Germinal center (tissue), 1 donor: ENCODE measurements at regions not wholly inside any gene's neighbourhood (a gene's known extent, or its start where the extent isn't known, plus 50 kb on each side); places are given as distances from the start of the nearest gene placed in this dataset.
"Not testable (repeated sequence)": the region's sequence is repeated elsewhere in the genome, so short reads cannot be mapped to it uniquely, and the experiment has no call there.

Source experiments
- DNase-seq: peaks from one replicate; pipeline ENCODE4 v3.0.0; 2012; ENCODE audit warnings: mixed read lengths, low spot score

DNA sequence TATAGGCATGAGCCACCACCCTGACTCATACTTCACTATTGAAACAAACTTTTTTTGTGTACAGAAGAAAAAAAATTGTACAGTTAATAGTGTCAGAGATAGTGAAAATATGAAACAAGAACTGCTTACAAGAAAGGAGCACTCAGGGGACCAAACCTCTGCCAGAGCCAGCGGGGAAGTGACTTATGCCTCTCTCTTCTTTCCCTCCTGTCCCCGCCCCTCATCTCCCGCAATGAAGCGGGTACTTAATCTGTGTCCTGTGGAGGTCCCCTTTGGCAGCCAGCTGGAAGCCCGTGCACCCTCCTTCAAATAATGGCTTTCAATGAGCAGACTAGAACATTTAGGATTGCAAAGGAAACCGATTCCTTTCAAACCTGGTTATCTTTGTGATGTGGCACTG, 51.5 kb downstream of the PPIAL4A start:
- DNase-seq, result not testable (repeated sequence)

DNA sequence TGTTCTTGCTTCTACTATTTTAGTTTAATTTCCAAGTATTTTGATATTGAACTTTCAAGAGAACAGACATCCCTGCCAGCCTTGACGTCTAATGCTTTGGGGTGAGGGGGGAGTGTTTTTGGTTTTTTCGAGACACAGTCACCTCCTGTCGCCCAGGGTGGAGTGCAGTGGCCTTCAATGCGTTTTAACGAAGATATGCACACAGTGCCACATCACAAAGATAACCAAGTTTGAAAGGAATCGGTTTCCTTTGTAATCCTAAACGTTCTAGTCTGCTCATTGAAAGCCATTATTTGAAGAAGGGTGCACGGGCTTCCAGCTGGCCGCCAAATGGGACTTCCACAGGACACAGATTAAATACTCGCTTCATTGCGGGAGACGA, 52.3 kb downstream of the PPIAL4A start:
- not testable (repeated sequence) for DNase-seq

DNA sequence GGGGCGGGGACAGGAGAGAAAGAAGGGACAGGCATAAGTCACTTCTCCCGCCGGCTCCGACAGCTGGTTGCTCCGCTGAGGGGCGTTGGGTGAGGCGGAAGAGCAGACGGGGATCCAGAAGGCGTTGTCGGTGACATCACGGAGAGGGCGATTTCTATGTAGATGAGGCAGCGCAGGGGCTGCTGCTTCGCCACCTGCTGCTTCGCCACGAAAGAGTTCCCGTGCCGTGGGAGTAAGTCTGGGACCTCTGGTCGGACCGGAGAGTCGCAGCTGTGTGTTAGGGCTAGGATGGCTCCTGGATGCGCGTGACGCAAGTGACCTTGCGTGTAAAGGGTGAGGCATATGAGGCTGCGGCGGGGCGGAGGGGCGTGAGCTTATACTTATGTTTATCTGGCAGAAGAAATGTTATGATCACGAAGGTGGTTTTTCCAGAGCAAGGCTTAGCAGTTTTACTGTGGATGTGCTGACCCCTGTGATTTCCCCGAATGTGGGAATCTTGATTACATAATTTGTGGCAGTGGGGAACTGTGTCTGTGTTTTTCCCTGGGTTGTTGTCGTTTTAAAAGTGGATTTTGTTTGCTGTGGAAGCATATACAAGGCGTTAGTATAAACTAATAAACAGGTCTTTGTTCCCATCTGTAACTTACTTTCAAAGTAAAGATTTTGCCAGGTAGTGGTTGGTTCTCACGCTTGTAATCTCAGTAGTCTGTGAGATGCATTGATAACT, 52.8 kb downstream of the PPIAL4A start:
- DNase-seq, result peak; percentile 19

DNA sequence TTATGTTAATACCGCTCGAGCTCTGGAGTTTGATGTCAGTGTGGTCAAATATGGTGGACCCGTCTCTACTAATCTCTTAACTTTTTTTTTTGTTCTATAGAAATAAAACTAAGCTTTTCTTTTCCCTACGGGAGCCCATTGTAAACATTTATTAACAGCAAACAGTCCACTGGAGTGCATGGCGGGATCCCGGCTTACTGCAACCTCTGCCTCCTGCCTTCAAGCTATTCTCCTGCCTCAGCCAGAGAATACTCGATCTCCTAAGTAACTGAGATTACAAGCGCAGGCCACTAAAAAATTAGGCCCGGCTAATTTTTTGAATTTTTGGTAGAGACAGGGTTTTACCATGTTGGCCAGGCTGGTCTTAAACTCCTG, 53.4 kb downstream of the PPIAL4A start:
- not testable (repeated sequence) for DNase-seq

DNA sequence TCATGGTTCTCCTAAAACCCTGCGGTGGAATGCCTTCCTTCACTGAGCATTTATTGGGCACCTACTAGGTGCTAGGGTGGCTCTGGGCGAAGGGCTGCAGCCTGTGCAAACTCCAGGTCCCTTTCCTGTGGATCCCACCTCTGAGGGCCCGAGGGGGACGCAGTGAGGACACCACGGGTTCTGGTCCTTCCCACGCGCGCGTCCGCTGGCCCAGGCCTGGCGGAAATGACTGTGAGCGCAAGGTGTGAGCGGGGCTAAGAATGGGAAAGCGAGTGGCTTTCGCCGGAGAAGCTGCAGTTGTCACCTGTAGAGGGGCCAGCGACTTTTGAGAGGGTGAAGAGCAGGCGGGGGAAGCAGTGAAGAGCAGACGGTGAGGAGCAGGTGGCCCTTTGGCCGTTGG, 55.1 kb downstream of the PPIAL4A start:
- not testable (repeated sequence) for DNase-seq

DNA sequence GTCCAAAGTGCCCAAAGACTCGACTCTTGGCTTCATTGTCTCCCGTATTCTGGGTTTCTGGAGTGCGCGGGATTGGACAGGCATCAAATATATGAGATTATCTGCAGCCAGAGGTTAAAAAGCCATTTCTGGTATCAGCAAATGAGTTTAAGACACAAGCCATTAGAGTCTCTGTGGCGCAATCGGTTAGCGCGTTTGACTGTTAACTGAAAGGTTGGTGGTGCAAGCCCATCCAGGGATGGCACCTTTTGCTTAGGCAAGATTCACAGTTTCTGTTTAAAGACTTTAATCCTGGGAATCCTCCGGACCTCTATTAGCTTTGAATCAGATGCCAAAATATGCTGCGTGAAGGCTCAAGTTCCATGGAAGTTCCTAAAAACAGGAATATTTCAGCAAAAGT, 55.6 kb downstream of the PPIAL4A start:
- DNase-seq, result not testable (repeated sequence)

DNA sequence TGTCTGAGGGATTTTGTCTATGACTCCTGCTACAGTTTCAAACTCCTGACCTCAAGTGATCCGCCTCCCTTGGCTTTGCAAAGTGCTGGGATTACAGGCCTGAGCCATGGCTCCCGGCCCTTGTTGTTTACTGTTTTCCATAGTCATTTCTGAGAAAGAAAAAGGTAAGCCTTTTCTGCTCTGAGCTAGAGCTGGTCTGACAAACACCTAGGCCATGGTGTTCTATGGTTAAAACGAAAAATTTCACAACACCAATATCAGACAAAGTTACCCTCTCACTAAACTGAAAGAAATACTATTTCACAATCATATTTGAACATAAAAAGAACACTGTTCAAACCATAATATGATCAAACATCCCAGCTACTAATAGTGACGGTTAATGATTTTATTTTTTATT, 57.5 kb downstream of the PPIAL4A start:
- not testable (repeated sequence) for DNase-seq

DNA sequence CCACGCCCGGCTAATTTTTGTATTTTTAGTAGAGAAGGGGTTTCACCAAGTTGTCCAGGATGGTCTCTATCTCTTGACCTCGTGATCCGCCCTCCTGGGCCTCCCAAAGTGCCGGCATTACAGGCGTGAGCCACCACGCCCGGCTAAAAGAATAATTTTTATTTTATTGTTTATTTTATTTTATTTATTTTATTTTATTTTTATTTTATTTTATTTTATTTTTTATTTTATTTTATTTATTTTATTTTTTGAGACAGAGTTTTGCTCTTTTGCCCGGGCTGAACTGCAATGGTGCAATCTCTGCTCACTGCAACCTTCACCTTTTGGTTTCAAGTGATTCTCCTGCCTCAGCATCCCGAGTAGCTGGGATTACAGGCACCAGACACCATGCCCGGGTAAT, 60.2 kb downstream of the PPIAL4A start:
- not testable (repeated sequence) for DNase-seq

DNA sequence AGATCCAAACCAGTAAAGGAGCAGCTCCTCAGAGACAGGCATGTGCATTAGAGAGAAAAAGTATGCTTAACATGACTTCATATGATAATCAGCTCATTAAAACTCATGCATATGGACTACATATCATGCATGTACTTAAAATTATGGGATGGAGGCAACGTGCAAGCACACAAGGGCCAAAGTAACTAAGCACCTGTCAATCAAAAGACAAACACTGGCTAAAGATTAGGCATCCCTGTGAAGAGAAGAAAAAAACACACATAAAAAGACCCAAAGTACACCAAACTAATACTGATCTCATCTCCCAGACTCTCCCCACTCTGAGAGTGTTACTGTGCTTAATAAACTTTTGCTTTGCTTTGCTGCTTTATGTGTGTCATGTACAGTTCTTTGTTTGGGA, 61.1 kb downstream of the PPIAL4A start:
- not testable (repeated sequence) for DNase-seq

DNA sequence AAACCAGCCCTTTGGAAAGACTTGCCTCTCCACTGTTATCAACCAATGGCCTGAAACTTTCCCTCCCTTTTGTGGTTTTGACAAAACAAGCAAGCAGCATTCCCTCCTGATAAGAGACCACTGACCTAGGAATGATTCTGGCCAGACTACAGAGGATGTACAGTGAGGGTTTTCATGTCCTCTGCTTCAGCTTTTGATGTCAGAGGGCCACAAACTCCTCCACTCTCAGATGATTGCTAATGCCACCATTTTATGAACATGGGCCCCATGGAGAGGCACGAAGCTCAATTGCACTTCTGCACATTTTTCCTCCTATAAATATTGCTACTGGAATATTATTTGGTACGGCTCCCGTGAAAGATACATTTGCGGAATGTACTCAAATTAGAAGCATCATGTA, 61.5 kb downstream of the PPIAL4A start:
- not testable (repeated sequence) for DNase-seq

DNA sequence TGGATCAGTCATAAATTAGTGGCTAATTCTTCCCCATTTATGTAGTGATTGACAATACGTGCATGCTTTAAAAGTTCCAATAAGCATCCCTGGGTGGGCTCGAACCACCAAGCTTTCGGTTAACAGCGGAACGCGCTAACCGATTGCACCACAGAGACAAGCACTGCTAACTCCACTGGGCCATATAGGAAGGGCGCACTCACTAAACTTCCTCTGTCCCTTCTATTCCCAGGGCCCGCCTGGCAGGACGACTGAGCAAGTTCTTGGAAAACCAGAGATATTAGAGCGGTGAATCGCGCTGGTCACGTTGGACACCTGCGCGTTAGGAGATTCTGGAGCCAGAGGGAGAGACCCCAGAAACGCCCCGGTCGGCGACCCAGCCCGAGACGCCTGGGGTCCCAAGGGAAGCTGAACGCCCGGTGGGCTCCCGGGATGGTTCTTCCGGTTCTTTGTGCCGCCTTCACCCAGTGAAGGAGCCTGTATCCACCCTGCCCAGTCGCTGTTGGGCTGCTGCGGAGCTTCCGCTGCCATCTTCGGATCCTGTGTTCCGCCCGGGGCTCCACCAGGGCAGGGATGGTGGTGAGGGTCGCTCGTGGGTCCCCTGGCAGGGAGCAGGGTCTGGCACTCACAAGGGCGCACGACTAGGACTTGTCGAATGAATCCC, 62.8 kb downstream of the PPIAL4A start:
- DNase-seq, result not testable (repeated sequence)

DNA sequence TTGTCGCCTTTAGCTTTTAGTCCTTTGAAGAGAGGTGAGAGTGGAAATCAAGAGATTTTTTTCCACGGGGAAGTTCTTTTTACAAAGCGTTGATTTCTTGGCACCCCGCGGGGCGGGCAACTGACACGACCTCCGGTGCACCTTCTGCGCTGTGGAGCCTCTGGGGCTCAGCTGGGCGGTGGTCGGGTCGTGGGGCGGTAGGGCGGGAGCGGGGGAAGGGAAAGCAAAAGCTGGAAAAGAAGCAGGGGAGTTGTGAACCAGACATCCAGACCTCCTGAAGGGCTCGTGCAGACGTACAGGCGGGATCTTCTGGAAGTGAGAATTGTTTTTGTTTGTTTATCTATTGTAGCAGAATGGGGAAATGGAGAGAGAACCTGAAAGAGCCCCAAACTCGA, 63.3 kb downstream of the PPIAL4A start:
- not testable (repeated sequence) for DNase-seq

DNA sequence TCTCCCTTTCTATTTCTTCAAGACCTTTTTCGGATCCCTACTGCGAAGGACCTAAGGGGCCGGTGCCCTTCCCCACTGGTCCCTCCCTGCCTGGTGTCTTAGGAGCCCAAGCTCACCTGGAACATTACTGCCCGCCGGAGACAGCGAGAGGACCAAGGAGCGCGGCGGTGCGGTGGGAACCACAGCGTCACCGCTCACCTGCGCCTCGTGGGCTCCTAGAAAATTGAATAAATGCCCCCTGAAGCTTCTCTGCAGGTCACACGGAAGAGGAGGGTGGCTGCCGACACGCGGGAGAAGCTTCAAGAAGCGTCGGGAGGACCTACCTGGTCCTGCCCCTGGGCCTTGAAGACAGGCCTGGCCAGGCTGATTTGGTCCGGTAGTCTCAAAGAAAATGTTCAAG, 65.2 kb downstream of the PPIAL4A start:
- no peak for DNase-seq

DNA sequence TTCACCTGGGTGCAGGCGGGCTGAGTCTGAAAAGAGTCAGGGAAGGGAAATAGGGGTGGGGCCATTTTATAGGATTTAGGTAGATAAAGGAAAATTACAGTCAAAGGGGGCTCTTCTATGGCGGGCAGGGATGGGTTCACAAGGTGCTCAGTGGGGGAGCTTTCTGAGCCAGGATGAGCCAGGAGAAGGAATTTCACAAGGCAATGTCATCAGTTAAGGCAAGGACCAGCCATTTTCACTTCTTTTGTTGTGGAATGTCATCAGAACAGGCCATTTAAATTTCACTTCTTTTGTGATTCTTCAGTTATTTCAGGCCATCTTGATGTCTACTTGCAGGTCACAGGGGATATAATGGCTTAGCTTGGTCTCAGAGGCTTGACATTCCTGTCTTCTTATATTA, 66.4 kb downstream of the PPIAL4A start:
- DNase-seq, result not testable (repeated sequence)

DNA sequence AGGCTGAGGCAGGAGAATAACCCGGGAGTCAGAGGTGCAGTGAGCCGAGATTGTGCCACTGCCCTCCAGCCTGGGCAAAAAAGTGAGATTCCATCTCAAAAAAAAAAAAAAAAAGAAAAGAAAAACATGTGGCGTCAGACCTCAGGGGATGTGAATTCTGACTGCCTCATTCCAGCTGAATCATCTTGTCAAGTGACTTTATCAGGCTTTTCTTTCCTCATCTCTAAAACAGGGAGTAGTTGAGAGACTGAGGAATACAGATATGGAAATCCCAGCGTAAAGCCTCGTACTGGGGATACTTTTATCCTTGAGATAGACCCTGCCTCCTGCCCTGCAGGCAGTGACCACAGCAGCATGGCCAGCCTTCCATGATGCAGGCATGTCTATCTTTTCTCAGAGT, 76.4 kb downstream of the PPIAL4A start:
- not testable (repeated sequence) for DNase-seq

DNA sequence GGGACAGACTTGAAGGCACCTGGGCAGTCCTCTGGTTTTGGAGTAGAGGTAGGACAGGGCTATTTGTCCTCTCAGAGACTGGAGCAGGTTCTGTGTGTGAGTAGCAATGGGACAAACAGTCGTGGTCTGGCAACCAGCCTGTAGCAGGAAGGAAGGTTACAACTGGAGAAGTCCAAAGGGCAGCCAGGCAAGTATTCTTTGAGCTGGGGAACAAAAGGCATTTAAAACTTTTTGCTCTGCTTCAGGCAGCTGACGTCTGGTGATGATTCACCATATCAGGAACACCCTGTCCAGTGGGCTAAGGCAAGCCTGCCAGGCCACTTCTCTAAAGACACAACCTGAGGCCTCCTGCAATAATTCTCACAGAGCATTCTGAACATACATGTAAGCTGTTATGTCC, 83.3 kb downstream of the PPIAL4A start:
- not testable (repeated sequence) for DNase-seq

DNA sequence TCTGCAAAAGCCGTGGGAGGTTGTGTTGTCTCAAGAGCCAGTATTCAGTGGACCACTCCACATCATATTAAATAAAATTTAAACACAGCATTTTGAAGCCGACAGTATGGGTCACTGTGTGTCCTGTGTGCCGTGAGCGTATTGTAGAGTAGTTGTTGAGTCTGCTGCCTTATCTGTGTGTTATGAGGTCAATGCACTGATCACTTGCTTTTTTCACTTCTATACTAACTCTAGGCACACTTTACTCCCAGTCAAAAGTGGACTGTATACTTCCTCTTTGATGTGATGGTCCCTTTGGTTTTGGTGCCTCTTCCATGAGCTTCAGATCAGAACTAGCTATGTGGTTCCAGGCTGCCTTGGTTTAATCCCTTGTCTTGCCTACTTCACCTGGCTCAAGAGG, 84.3 kb downstream of the PPIAL4A start:
- DNase-seq, result not testable (repeated sequence)

DNA sequence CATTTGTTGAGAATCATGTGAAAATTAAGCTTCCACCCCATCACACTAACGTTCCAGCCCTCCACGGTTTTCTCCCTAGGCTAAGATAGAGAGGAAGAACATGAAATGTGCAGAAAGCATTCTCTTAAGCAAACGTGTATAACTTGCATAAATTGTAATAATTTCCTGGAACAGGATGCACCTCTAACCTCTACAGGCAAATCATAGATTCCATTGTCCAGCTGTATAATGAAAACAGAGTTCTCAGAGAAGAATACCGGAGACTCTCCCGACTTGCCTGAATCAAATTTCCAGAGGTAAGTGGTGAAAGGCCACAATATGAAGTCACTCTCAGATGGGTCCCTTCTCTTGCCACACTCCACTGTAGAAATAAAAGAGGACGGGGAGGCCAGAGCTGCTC, 87.7 kb downstream of the PPIAL4A start:
- DNase-seq, result not testable (repeated sequence)

DNA sequence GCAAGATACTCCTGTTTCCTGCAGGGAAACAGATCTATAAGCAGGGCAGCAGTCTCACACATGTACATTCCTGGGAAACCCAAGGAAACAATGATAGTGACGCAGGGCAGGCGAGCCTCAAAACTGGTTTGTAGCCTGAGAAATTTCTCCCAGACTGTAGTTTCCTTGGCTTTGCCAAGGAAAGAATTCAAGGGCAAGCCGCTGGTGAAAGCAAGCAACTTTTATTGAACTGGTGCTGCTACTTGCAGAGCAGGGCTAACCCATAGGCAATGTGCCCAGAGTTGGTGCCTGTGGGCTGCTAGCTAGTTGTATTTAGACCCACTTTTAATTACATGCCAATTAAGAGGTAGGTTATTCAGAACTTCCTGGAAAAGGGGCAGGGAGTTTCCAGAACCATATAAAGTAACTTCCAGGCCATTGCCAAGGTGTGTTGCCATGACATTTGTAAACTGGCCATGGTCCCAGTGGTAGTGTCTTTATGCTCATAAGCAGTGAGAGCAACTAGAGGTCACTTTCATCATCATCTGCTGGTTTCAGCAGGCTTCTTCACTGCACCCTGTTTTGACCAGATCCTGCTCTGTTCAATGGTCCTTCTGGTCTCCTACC, 92.0 kb downstream of the PPIAL4A start:
- DNase-seq, result not testable (repeated sequence)

DNA sequence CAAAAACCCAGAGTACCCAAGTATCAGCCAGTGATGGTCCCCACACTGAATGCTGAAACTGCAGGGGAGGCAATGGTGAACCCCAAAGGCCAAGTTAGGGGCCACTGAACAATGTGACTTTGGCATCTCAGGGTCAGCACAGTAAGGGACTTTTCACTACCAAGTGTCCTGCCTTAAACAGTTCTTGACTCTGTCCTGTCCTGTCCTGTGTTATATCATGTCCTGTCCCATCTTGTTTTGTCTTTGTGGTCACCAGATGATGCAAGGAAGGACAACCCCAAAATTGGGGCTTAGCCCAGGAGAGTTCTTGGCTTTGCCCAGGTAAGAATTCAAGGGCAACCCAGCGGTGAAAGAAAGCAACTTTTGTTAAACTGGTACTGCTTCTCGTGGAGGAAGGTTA, 105.0 kb downstream of the PPIAL4A start:
- DNase-seq, result not testable (repeated sequence)

DNA sequence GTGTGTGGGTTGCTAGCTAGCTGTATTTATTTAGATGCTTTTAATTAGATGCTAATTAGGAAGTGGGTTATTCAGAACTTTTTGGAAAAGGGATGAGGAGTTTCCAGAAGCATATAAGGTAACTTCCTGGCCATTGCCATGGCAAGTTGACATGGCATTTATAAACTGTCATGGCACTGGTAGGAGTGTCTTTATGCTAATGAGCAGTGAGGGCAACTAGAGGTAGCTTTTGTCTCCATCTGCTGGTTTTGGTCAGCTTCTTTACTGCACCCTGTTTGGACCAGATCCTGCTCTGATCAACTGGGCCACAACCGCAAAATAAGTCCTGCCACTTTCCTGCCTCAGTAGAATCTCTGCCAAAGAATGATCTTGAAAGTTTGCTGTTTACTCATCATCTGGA, 105.5 kb downstream of the PPIAL4A start:
- DNase-seq, result not testable (repeated sequence)

DNA sequence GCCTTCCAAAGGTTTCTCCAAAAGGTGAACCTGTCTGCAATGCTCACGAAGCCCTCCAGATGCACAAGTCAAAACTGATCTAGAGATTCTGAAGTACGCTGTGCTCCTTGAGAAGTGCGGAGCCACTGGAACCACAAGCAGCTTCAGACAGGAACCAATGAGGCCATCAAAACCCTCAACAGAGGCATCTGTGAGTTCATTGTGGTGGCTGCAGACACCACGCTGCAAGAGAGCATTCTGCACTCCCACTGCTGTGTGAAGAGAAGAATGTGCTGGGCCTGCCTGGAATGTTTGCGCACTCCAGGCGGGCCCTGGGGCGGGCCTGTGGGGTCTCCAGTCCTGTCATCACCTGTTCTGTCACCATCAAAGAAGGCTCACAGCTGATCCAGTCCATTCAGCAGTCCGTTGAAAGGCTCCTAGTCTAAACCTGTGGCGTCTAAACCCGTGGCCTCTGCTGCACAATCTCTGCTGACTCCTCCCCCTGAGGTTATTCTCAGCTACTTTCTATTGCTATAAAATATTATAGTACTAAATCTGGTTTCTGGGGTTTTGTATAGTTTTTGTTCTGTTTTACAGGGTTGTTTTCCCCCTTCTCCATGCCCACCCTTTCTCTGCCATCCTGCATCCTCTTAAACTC, 111.6 kb downstream of the PPIAL4A start:
- not testable (repeated sequence) for DNase-seq

DNA sequence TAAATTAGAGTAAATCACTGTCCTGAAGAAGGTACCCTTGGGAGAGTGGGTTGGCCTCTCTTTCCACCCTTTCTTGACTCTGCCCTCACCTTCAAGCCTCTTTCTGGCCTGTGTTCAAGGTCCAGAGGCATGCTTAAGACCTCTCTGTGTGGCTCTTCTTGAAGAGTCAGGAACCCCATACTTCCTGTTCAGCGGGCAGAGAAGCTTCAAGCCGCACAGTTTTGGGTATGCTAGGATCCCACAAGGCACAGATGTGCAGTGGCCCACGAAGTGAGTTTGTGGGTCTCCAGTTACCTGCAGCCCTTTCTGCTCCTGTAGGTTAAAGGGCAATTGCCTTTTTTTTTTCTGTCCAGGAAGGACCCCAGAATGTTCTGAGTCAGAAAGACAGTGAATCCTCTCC, 113.7 kb downstream of the PPIAL4A start:
- DNase-seq, result not testable (repeated sequence)
